Esophagus muscularis mucosa (tissue), 4 donors: ENCODE measurements at regions not wholly inside any gene's neighbourhood (a gene's known extent, or its start where the extent isn't known, plus 50 kb on each side); places are given as distances from the start of the nearest gene placed in this dataset.

Source experiments
- DNase-seq: peaks from one replicate; pipeline ENCODE4 v3.0.0-alpha.2; 2017; ENCODE audit errors: extremely low spot score
- H3K27ac ChIP-seq, 4 donors: fragments of 200-600 bp; sonication (generic); replicated peaks in 1 of 4; 1 replicate in 3 of 4; 2 replicates in 1 of 4; pipeline ENCODE4 v1.5.1; 2016 to 2019; ENCODE audit warnings: mild to moderate bottlenecking in 1 of 4
- H3K27me3 ChIP-seq, 4 donors: fragments of 200-600 bp; sonication (generic); one replicate each; pipeline versions ENCODE4 v1.5.1 to v1.6.0; 2016 to 2019
- H3K36me3 ChIP-seq, 4 donors: fragments of 200-600 bp; sonication (generic); one replicate each; pipeline ENCODE4 v1.5.1; 2016 to 2019
- H3K4me1 ChIP-seq, 4 donors: fragments of 200-600 bp; sonication (generic); one replicate each; pipeline ENCODE4 v1.5.1; 2016 to 2019
- H3K4me3 ChIP-seq, 4 donors: fragments of 200-600 bp; sonication (generic); 1 replicate in 2 of 4; 2 replicates in 2 of 4; pipeline ENCODE4 v1.5.1; 2016 to 2019; ENCODE audit warnings: mild to moderate bottlenecking in 4 of 4, moderate library complexity in 1 of 4
- H3K9me3 ChIP-seq, 4 donors: fragments of 200-600 bp; sonication (generic); 1 replicate in 3 of 4; 2 replicates in 1 of 4; pipeline ENCODE4 v1.5.1; 2016 to 2019
- CTCF ChIP-seq, 3 experiments: fragments of 200-600 bp in 2 of 3; fragments of 450-650 bp in 1 of 3; sonication (generic) in 2 of 3; IDR thresholded peaks; one replicate each; pipeline ENCODE4 v1.5.1; 2017 to 2019; ENCODE audit warnings: antibody characterized with exemption in 3 of 3, mild to moderate bottlenecking in 2 of 3, moderate library complexity in 1 of 3
- EP300 ChIP-seq: sonication (generic); formaldehyde crosslinking; IDR thresholded peaks from one replicate; pipeline ENCODE4 v1.6.1; 2017; ENCODE audit warnings: antibody characterized with exemption
- POLR2A ChIP-seq: fragments of 450-650 bp; IDR thresholded peaks from one replicate; pipeline ENCODE4 v1.6.1; 2017; ENCODE audit warnings: antibody characterized with exemption, moderate library complexity, mild to moderate bottlenecking, low read depth
- POLR2AphosphoS5 ChIP-seq, 2 donors: sonication (generic); formaldehyde crosslinking; IDR thresholded peaks; one replicate each; pipeline ENCODE4 v1.6.1; 2017; ENCODE audit warnings: antibody characterized with exemption in 2 of 2
- WGBS: methylation state at CpG from one replicate; pipeline ENCODE4 v1.1.5; 2018; 5-methylcytosine and 5-hydroxymethylcytosine counted together
- intact Hi-C: fragments of 100-400 bp; cut with DNase I; formaldehyde crosslinking; loops from one replicate; pipeline ENCODE4 v1.15.1; 2023

GRCh38 chr13:40442826-40443225 lies 223.6 kb downstream of the FOXO1 start:
- intact Hi-C loops = no loop called here
- WGBS = 71% methylated on average over 6 of the region's 6 CpGs
- H3K27ac ChIP-seq = no peak overlapping the region

GRCh38 chr13:40444241-40444640 lies 222.2 kb downstream of the FOXO1 start:
- no peaks in the 10 kb centered on the region for H3K27me3 ChIP-seq
- no peak for TF ChIP-seq EP300
- TF ChIP-seq CTCF (IDR thresholded peaks at IDR 0.05) = no peak
- TF ChIP-seq POLR2AphosphoS5 (IDR thresholded peaks at IDR 0.05) = no peak
- TF ChIP-seq POLR2A = no peak
- 85% methylated on average over 3 of the region's 3 CpGs for WGBS
- no peak overlapping the region for H3K4me3 ChIP-seq
- peaks cover 32 to 51% (median 40%) of the 10 kb centered on the region in 4 donors for H3K4me1 ChIP-seq
- DNase-seq = no peak
- intact Hi-C loops = no loop called here
- H3K36me3 ChIP-seq = no peaks in the 10 kb centered on the region
- H3K27ac ChIP-seq = no peak overlapping the region
- no peaks in the 10 kb centered on the region for H3K9me3 ChIP-seq

More at GRCh38 chr13:40442826-40443225, 223.6 kb downstream of the FOXO1 start:
- H3K36me3 ChIP-seq = no peaks in the 10 kb centered on the region
- H3K27me3 ChIP-seq = no peaks in the 10 kb centered on the region
- no peak for TF ChIP-seq EP300
- TF ChIP-seq CTCF (IDR thresholded peaks at IDR 0.05) = no peak
- TF ChIP-seq POLR2A = no peak
- no peak for TF ChIP-seq POLR2AphosphoS5 (IDR thresholded peaks at IDR 0.05)
- H3K4me1 ChIP-seq = peaks cover 44 to 59% (median 54%) of the 10 kb centered on the region in 4 donors
- H3K4me3 ChIP-seq = no peak overlapping the region
- H3K9me3 ChIP-seq = no peaks in the 10 kb centered on the region
- DNase-seq = no peak

GRCh38 chr13:40445557-40445990 lies 220.9 kb downstream of the FOXO1 start:
- no peak for TF ChIP-seq EP300
- peak; percentile 40 to 48 for TF ChIP-seq POLR2AphosphoS5 (IDR thresholded peaks at IDR 0.05)
- no peaks in the 10 kb centered on the region for H3K27me3 ChIP-seq
- no peak for DNase-seq
- H3K27ac ChIP-seq = no peak overlapping the region
- intact Hi-C loops = no loop called here
- H3K36me3 ChIP-seq = no peaks in the 10 kb centered on the region
- H3K4me3 ChIP-seq = no peak overlapping the region
- H3K9me3 ChIP-seq = no peaks in the 10 kb centered on the region
- WGBS = 66% methylated on average over 11 of the region's 11 CpGs
- peaks cover 21 to 38% (median 27%) of the 10 kb centered on the region in 4 donors for H3K4me1 ChIP-seq

GRCh38 chr13:40446365-40446764 lies 220.1 kb downstream of the FOXO1 start:
- Histone ChIP-seq H3K4me3 (no peak overlapping the region), H3K27me3 (no peaks in the 10 kb centered on the region), H3K4me1 (peaks cover 13 to 30% (median 19%) of the 10 kb centered on the region in 4 donors), H3K9me3 (no peaks in the 10 kb centered on the region), H3K27ac (no peak overlapping the region), H3K36me3 (no peaks in the 10 kb centered on the region)
- TF ChIP-seq POLR2AphosphoS5 (IDR thresholded peaks at IDR 0.05) (no peak), EP300 (no peak), POLR2A (no peak), CTCF (IDR thresholded peaks at IDR 0.05) (no peak)
- WGBS = 89% methylated on average over 2 of the region's 2 CpGs
- no peak for DNase-seq
- intact Hi-C loops = no loop called here

GRCh38 chr13:40447857-40448256 lies 218.6 kb downstream of the FOXO1 start:
- no peak overlapping the region for H3K27ac ChIP-seq
- intact Hi-C loops = no loop called here
- H3K36me3 ChIP-seq = no peaks in the 10 kb centered on the region
- no peaks in the 10 kb centered on the region for H3K9me3 ChIP-seq
- no peaks in the 10 kb centered on the region for H3K27me3 ChIP-seq
- H3K4me3 ChIP-seq = no peak overlapping the region
- TF ChIP-seq EP300 (no peak), CTCF (IDR thresholded peaks at IDR 0.05) (no peak), POLR2AphosphoS5 (IDR thresholded peaks at IDR 0.05) (no peak), POLR2A (no peak)
- 98% methylated on average over 3 of the region's 3 CpGs for WGBS
- DNase-seq = no peak
- H3K4me1 ChIP-seq = peaks cover 0 to 15% (median 4%) of the 10 kb centered on the region in 4 donors
